ENCODE measurements at regions not wholly inside any gene's neighbourhood (a gene's known extent, or its start where the extent isn't known, plus 50 kb on each side); places are given as distances from the start of the nearest gene placed in this dataset.
A peak's percentile ranks its signal among the peaks of the same experiment; 100 is the strongest.

DNA sequence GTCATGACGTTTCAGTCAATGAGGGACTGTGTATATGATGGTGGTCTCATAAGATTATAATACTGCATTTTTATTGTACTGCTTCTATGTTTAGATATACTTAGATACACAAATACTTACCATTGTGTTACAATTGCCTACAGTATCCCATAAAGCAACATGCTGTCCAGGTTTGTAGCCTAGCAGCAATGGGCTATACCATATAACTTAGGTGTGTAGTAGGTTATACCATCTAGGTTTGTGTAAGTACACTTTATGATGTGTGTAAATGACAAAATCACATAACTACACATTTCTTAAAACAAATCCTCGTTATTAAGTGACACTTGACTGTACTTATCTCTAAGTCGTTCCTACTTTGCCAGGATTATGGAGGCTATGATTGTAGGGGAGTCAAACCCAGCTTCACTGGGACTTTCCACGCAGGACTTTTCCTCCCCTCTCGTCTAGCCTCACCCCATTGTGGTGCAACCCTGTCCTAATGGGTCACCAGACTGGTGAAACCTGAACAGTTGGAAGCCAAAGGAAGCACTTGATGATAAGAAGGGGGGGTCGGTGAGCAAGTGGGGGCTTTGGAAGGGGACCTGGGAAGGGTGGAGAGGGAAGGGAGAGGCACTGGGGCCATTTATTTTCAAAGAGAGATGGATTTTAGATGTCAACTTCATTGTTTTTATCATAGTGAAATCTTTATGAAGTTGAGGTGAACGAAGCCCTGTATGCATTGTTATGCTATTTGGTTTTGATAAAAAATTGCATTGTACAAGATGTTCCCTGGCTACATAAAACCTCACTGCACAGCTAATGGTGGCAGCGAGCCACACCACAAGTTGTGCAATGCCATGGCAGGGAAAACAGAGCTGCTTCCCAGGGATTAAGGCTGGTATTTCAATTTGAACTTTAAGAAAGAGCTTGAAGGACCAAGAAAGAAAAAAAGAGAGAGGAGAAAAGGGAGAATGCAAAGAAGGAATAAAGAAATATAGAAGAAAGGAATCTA is 129.1 kb downstream of the EHF start:
- peak overlapping the region; percentile 26; the same call in 1 of the 2 replicates for H3K14ac ChIP-seq (replicated peaks; ENCODE audit: low read depth, low read length)
- no peak overlapping the region for H2BK20ac ChIP-seq (ENCODE audit: low read depth, low read length)
- H3K9ac ChIP-seq (ENCODE audit: low read depth, low read length): no peak overlapping the region
- H2BK5ac ChIP-seq (ENCODE audit: low read depth, low read length, poor library complexity, severe bottlenecking): no peak overlapping the region
- no peaks in the 10 kb centered on the region for H3K36me3 ChIP-seq (ENCODE audit: control insufficient read depth, insufficient read depth, low read length)
- no peak overlapping the region for H2AK5ac ChIP-seq (ENCODE audit: low read depth, low read length)
- dilution Hi-C loops (cut with HindIII; ENCODE audit: low sequenced_read_pairs, unreplicated experiment) (no loop called here), in situ Hi-C loops (cut with MboI; ENCODE audit: low sequenced_read_pairs) (no loop called here), intact Hi-C loops (cut with micrococcal nuclease) (no loop called here)
- TF ChIP-seq CEBPB (IDR thresholded peaks at IDR 0.05; ENCODE audit: low read depth, low read length) (peak; percentile 95), NFE2L2 (IDR thresholded peaks at IDR 0.05; ENCODE audit: low read depth, low read length) (no peak)
- no TSS peak for BruUV-seq (replicated peaks)
- CTCF ChIA-PET: no interaction called here
- no peaks in the 10 kb centered on the region for H3K9me3 ChIP-seq (ENCODE audit: control insufficient read depth, insufficient read depth, low read length)
- no peak overlapping the region for H2BK15ac ChIP-seq (ENCODE audit: low read depth, low read length)
- no peak overlapping the region for H3K56ac ChIP-seq (ENCODE audit: extremely low read depth, insufficient read depth, low read length)
- peak overlapping the region; percentile 51 for H2AK9ac ChIP-seq (replicated peaks; ENCODE audit: low read depth, low read length, poor library complexity)
- peak overlapping the region; percentile 43 for H3K18ac ChIP-seq (ENCODE audit: low read depth, low read length)
- DNase-seq (peak; percentile 68), ATAC-seq (ENCODE audit: low read depth) (peak; percentile 73)
- peaks cover 11% of the 10 kb centered on the region for H3K27me3 ChIP-seq (ENCODE audit: control insufficient read depth, insufficient read depth, low read length)
- peak overlapping the region; percentile 25 for H2AFZ ChIP-seq (replicated peaks; ENCODE audit: low read length, poor library complexity)
- POLR2A ChIA-PET (ENCODE audit: unreplicated experiment): no interaction called here
- H3K9me1 ChIP-seq (ENCODE audit: insufficient read depth, low read length): no peaks in the 10 kb centered on the region
- H4K8ac ChIP-seq (ENCODE audit: low read depth in 2 of 2, low read length in 2 of 2): no peak overlapping the region
- H3K27ac ChIP-seq (ENCODE audit: insufficient read depth, low read length): no peak overlapping the region
- H4K20me1 ChIP-seq (ENCODE audit: insufficient read depth, low read length): no peaks in the 10 kb centered on the region
- H4K5ac ChIP-seq (ENCODE audit: low read depth, low read length): no peak overlapping the region
- no peak overlapping the region for H3K4ac ChIP-seq (ENCODE audit: low read depth, low read length)
- no peak overlapping the region for H3K23ac ChIP-seq (ENCODE audit: low read depth, low read length)
- peak overlapping the region; percentile 19; the same call in 1 of the 2 replicates for H3K4me2 ChIP-seq (ENCODE audit: low read depth, low read length)
- no peaks in the 10 kb centered on the region for H3K79me1 ChIP-seq (ENCODE audit: low read depth in 1 of 2, low read length in 2 of 2)
- H4K91ac ChIP-seq (ENCODE audit: insufficient read depth, low read depth, low read length): no peak overlapping the region; the same call in 1 of the 2 replicates
- WGBS, 2 experiments (ENCODE audit: extremely low coverage in 2 of 2, insufficient read length in 1 of 2): no CpG with 5 or more reads among the region's 8 CpGs
- peak overlapping the region; percentile 2; the same call in 1 of the 2 replicates for H2BK120ac ChIP-seq (ENCODE audit: low read depth, low read length)
- H3K4me1 ChIP-seq (ENCODE audit: control insufficient read depth, insufficient read depth, low read length): peaks cover 3% of the 10 kb centered on the region
- no peak overlapping the region for H3K4me3 ChIP-seq (ENCODE audit: insufficient read depth, low read depth, low read length)
